K562 (cell line): ENCODE measurements at regions not wholly inside any gene's neighbourhood (a gene's known extent, or its start where the extent isn't known, plus 50 kb on each side); places are given as distances from the start of the nearest gene placed in this dataset.
A peak's percentile ranks its signal among the peaks of the same experiment; 100 is the strongest.

Experiments
- ARID1B ChIP-seq: fragments of 450-650 bp; IDR thresholded peaks from 2 replicates; pipeline ENCODE4 v1.6.1; 2016; ENCODE audit warnings: antibody characterized with exemption, mild to moderate bottlenecking, inconsistent platforms
- CEBPB ChIP-seq: fragments of 450-650 bp; IDR thresholded peaks from 2 replicates; pipeline ENCODE4 v1.6.1; 2016; ENCODE audit warnings: missing genetic modification characterization, missing compliant biosample characterization
- CREB5 ChIP-seq: fragments of 250-450 bp; sonication (Bioruptor Pico); IDR thresholded peaks from 2 replicates; pipeline ENCODE4 v1.5.0; 2020; ENCODE audit warnings: mild to moderate bottlenecking
- CXXC5 ChIP-seq: fragments of 250-450 bp; sonication (Bioruptor Pico); IDR thresholded peaks from 2 replicates; pipeline ENCODE4 v1.8.0; 2022; ENCODE audit warnings: inconsistent platforms, mild to moderate bottlenecking, moderate library complexity
- EP300 ChIP-seq: IDR thresholded peaks from 2 replicates; pipeline ENCODE4 v1.6.1; 2012; ENCODE audit warnings: low read length, improper control_type of control experiment
- ETV1 ChIP-seq: fragments of 450-650 bp; conservative IDR thresholded peaks from 2 replicates; pipeline ENCODE4 v1.6.1; 2016; ENCODE audit warnings: missing genetic modification characterization, control low read depth, low read depth, missing compliant biosample characterization
- HDAC1 ChIP-seq, 2 experiments: fragments of 450-650 bp; IDR thresholded peaks; 2 replicates each; pipeline ENCODE4 v1.6.1; 2016 to 2017; ENCODE audit warnings: inconsistent platforms in 1 of 2, mild to moderate bottlenecking in 1 of 2, moderate library complexity in 1 of 2
- HNRNPL ChIP-seq: fragments of 200-400 bp; formaldehyde crosslinking; IDR thresholded peaks from 2 replicates; pipeline ENCODE4 v1.6.1; 2017; ENCODE audit warnings: low read depth, mild to moderate bottlenecking, low read length
- REST ChIP-seq, 2 experiments: fragments of 450-650 bp; formaldehyde crosslinking in 1 of 2; IDR thresholded peaks; 2 replicates each; pipeline versions ENCODE4 v1.4.0 to v1.6.1; 2014 to 2020; ENCODE audit warnings: mild to moderate bottlenecking in 2 of 2, borderline replicate concordance in 1 of 2, low read depth in 1 of 2
- ZNF318 ChIP-seq, 2 experiments: fragments of 450-650 bp; IDR thresholded peaks; 2 replicates each; pipeline ENCODE4 v1.6.1; 2016; ENCODE audit warnings: mild to moderate bottlenecking in 2 of 2, borderline replicate concordance in 1 of 2, low read depth in 1 of 2, moderate library complexity in 1 of 2

GRCh38 chr17:33927732-33928133 is 327.4 kb upstream of the CCL2 start (continued):
- peak in 1 of 2 experiments; percentile 68; a peak in 1 of 4 replicates for TF ChIP-seq ZNF318 (IDR thresholded peaks at IDR 0.05; ENCODE audit: borderline replicate concordance in 1 of 2, low read depth in 1 of 2)
- 0 out of 2 replicates have a peak, but pooled peaks have one; percentile 31 for TF ChIP-seq ARID1B
- TF ChIP-seq ETV1, result 0 out of 2 replicates have a peak, but pooled peaks have one; percentile 12
- TF ChIP-seq REST (IDR thresholded peaks at IDR 0.05; ENCODE audit: borderline replicate concordance), result peak; percentile 89
- no peak for TF ChIP-seq REST (CRISPR knock-in tag; IDR thresholded peaks at IDR 0.05; ENCODE audit: low read depth)
- TF ChIP-seq CREB5 (CRISPR knock-in tag), result no peak
- no peak for TF ChIP-seq HNRNPL
- no peak for TF ChIP-seq CXXC5 (CRISPR knock-in tag)
- TF ChIP-seq EP300, result no peak
- TF ChIP-seq CEBPB (tag), result 0 out of 2 replicates have a peak, but pooled peaks have one; percentile 35
- TF ChIP-seq HDAC1 (IDR thresholded peaks at IDR 0.05), result peak in 1 of 2 experiments; percentile 27; a peak in 1 of 4 replicates
